H1 (cell line): ENCODE measurements at regions not wholly inside any gene's neighbourhood (a gene's known extent, or its start where the extent isn't known, plus 50 kb on each side); places are given as distances from the start of the nearest gene placed in this dataset.

Experiments
- CTCF ChIA-PET: fragments of 300-600 bp; sonication (Branson Sonifier 250); formaldehyde crosslinking; loops from one replicate; lab custom pipeline; 2021; ENCODE audit not compliant: partially characterized antibody; lab: Charles Lee
- POLR2A ChIA-PET: fragments of 300-600 bp; sonication (Branson Sonifier 250); formaldehyde crosslinking; loops from one replicate; lab custom pipeline; 2021; ENCODE audit warnings: inconsistent platforms; ENCODE audit not compliant: partially characterized antibody; lab: Charles Lee
- DNase-seq, 2 experiments: peaks; one replicate each; pipeline versions ENCODE4 v3.0.0 to v3.0.0-alpha.2; 2010 to 2022; ENCODE audit warnings: low spot score in 2 of 2, low read depth in 1 of 2, mixed read lengths in 1 of 2
- FAIRE-seq: peaks from 2 replicates; lab custom pipeline; 2011; peaks lifted over from hg19 to GRCh38; lab: Jason Lieb, UNC
- H2AFZ ChIP-seq: 2 replicates; pipeline ENCODE4 v1.8.1; 2012; ENCODE audit warnings: low read length, inconsistent platforms
- H2AK5ac ChIP-seq: 2 replicates; pipeline ENCODE4 v1.6.1; 2013; ENCODE audit warnings: low read depth, low read length
- H2BK120ac ChIP-seq: replicated peaks from 2 replicates; pipeline ENCODE3; 2013; ENCODE audit warnings: low read depth, low read length, inconsistent platforms
- H2BK12ac ChIP-seq: 2 replicates; pipeline ENCODE4 v1.6.1; 2013; ENCODE audit warnings: low read depth, low read length
- H2BK15ac ChIP-seq: 2 replicates; pipeline ENCODE4 v1.6.1; 2013; ENCODE audit warnings: low read length
- H2BK20ac ChIP-seq: 2 replicates; pipeline ENCODE4 v1.6.1; 2013; ENCODE audit warnings: low read length
- H2BK5ac ChIP-seq: 2 replicates; pipeline ENCODE4 v1.6.1; 2013; ENCODE audit warnings: low read depth, low read length
- H3K14ac ChIP-seq: 2 replicates; pipeline ENCODE4 v1.6.1; 2013; ENCODE audit warnings: inconsistent platforms; ENCODE audit not compliant: insufficient read length
- H3K18ac ChIP-seq: 2 replicates; pipeline ENCODE4 v1.6.1; 2013; ENCODE audit warnings: low read length; ENCODE audit errors: extremely low read depth
- H3K23ac ChIP-seq: 2 replicates; pipeline ENCODE4 v1.6.1; 2013; ENCODE audit warnings: inconsistent platforms; ENCODE audit not compliant: insufficient read length
- H3K23me2 ChIP-seq: 2 replicates; pipeline ENCODE4 v1.6.1; 2013; ENCODE audit warnings: low read depth, low read length
- H3K27ac ChIP-seq: 2 replicates; pipeline ENCODE4 v1.6.1; 2011; ENCODE audit warnings: low read depth, low read length, inconsistent platforms
- H3K27me3 ChIP-seq, 4 experiments: replicated peaks in 1 of 4; 1 replicate in 1 of 4; 2 replicates in 3 of 4; pipeline versions ENCODE4 v1.6.1 to v1.8.1; 2011 to 2013; ENCODE audit warnings: low read length in 3 of 4, mild to moderate bottlenecking in 3 of 4, inconsistent platforms in 2 of 4, mixed read lengths in 2 of 4, moderate library complexity in 1 of 4; ENCODE audit not compliant: control insufficient read depth in 3 of 4, insufficient read depth in 3 of 4; ENCODE audit errors: extremely low read depth in 1 of 4
- H3K36me3 ChIP-seq, 4 experiments: 2 replicates each; pipeline versions ENCODE4 v1.6.1 to v1.8.1; 2011 to 2013; ENCODE audit warnings: mild to moderate bottlenecking in 4 of 4, low read length in 3 of 4, moderate library complexity in 2 of 4, control low read depth in 1 of 4, inconsistent platforms in 1 of 4; ENCODE audit not compliant: insufficient read depth in 4 of 4, control insufficient read depth in 2 of 4
- H3K4ac ChIP-seq: replicated peaks from 2 replicates; pipeline ENCODE3; 2013; ENCODE audit warnings: low read length, low read depth, mixed read lengths, inconsistent platforms; ENCODE audit not compliant: insufficient read length
- H3K4me1 ChIP-seq, 4 experiments: replicated peaks in 1 of 4; 1 replicate in 1 of 4; 2 replicates in 3 of 4; pipeline versions ENCODE4 v1.6.1 to v1.8.1; 2011 to 2013; ENCODE audit warnings: low read length in 3 of 4, inconsistent platforms in 2 of 4, mixed read lengths in 1 of 4; ENCODE audit not compliant: insufficient read depth in 4 of 4, control insufficient read depth in 3 of 4
- H3K4me2 ChIP-seq, 2 experiments: 2 replicates each; pipeline versions ENCODE4 v1.6.1 to v1.8.1; 2011 to 2013; ENCODE audit warnings: low read depth in 2 of 2, low read length in 2 of 2, control low read depth in 1 of 2, inconsistent platforms in 1 of 2, mild to moderate bottlenecking in 1 of 2; ENCODE audit not compliant: insufficient read depth in 1 of 2
- H3K4me3 ChIP-seq, 4 experiments: fragments of 200-600, 300-600 bp in 1 of 4; sonication (generic), shearing (Covaris generic), sonication (Bioruptor Twin) in 1 of 4; 2 replicates each; pipeline versions ENCODE4 v1.5.1 to v1.8.1; 2011 to 2016; ENCODE audit warnings: low read length in 4 of 4, low read depth in 3 of 4, control low read depth in 2 of 4, inconsistent platforms in 2 of 4, mild to moderate bottlenecking in 2 of 4, mixed read lengths in 1 of 4, moderate library complexity in 1 of 4; ENCODE audit not compliant: insufficient read depth in 2 of 4; ENCODE audit errors: extremely low read depth in 1 of 4
- H3K56ac ChIP-seq: replicated peaks from 2 replicates; pipeline ENCODE3; 2013; ENCODE audit warnings: low read depth, mild to moderate bottlenecking, mixed read lengths, low read length, inconsistent platforms; ENCODE audit not compliant: insufficient read length
- H3K79me1 ChIP-seq: 2 replicates; pipeline ENCODE4 v1.6.1; 2013; ENCODE audit warnings: low read depth, low read length, control low read depth
- H3K79me2 ChIP-seq, 2 experiments: 2 replicates each; pipeline versions ENCODE4 v1.6.1 to v1.8.1; 2012 to 2013; ENCODE audit warnings: low read length in 2 of 2, mild to moderate bottlenecking in 2 of 2, inconsistent platforms in 1 of 2; ENCODE audit not compliant: insufficient read depth in 2 of 2, control insufficient read depth in 1 of 2
- H3K9ac ChIP-seq, 4 experiments: replicated peaks in 1 of 4; 1 replicate in 1 of 4; 2 replicates in 3 of 4; pipeline versions ENCODE4 v1.6.1 to v1.8.1; 2011 to 2013; ENCODE audit warnings: low read depth in 3 of 4, low read length in 3 of 4, control low read depth in 2 of 4, mild to moderate bottlenecking in 2 of 4, moderate library complexity in 2 of 4, inconsistent platforms in 1 of 4; ENCODE audit errors: extremely low read depth in 1 of 4
- H3K9me3 ChIP-seq, 2 experiments: 2 replicates each; pipeline versions ENCODE4 v1.6.1 to v1.8.1; 2012 to 2013; ENCODE audit warnings: mild to moderate bottlenecking in 2 of 2, moderate library complexity in 2 of 2, control low read depth in 1 of 2, inconsistent platforms in 1 of 2, low read depth in 1 of 2, low read length in 1 of 2, mixed read lengths in 1 of 2; ENCODE audit not compliant: insufficient read depth in 2 of 2
- H4K20me1 ChIP-seq, 2 experiments: replicated peaks in 1 of 2; 2 replicates each; pipeline versions ENCODE3 to v1.8.1; 2011 to 2013; ENCODE audit warnings: inconsistent platforms in 2 of 2, low read length in 2 of 2, mild to moderate bottlenecking in 1 of 2; ENCODE audit not compliant: insufficient read depth in 2 of 2, control insufficient read depth in 1 of 2
- H4K5ac ChIP-seq: 2 replicates; pipeline ENCODE4 v1.6.1; 2013; ENCODE audit warnings: low read length, low read depth, mixed read lengths, inconsistent platforms; ENCODE audit not compliant: insufficient read length
- H4K8ac ChIP-seq: 2 replicates; pipeline ENCODE4 v1.8.0; 2013; ENCODE audit warnings: mild to moderate bottlenecking, moderate library complexity, low read length, inconsistent platforms; ENCODE audit not compliant: insufficient read depth; ENCODE audit errors: extremely low read depth
- H4K91ac ChIP-seq: replicated peaks from 2 replicates; pipeline ENCODE3; 2013; ENCODE audit warnings: low read length, mixed read lengths, inconsistent platforms; ENCODE audit not compliant: insufficient read length
- ATF3 ChIP-seq: IDR thresholded peaks from 2 replicates; pipeline ENCODE4 v1.6.1; 2011; ENCODE audit warnings: low read depth, mild to moderate bottlenecking, low read length; ENCODE audit not compliant: insufficient read depth
- CEBPB ChIP-seq: IDR thresholded peaks from 2 replicates; pipeline ENCODE4 v1.6.1; 2012; ENCODE audit warnings: low read depth, low read length
- CHD2 ChIP-seq: IDR thresholded peaks from 2 replicates; pipeline ENCODE4 v1.6.1; 2012; ENCODE audit warnings: low read length, improper control_type of control experiment
- EGR1 ChIP-seq: IDR thresholded peaks from 2 replicates; pipeline ENCODE4 v1.6.1; 2011; ENCODE audit warnings: low read depth, low read length, borderline replicate concordance
- GABPA ChIP-seq: IDR thresholded peaks from 2 replicates; pipeline ENCODE4 v1.6.1; 2011; ENCODE audit warnings: mild to moderate bottlenecking, low read length, moderate library complexity, borderline replicate concordance; ENCODE audit not compliant: insufficient read depth
- JUND ChIP-seq: IDR thresholded peaks from 2 replicates; pipeline ENCODE4 v1.6.1; 2011; ENCODE audit warnings: mild to moderate bottlenecking, improper control_type of control experiment, low read length
- NRF1 ChIP-seq: IDR thresholded peaks from 2 replicates; pipeline ENCODE4 v1.6.1; 2011; ENCODE audit warnings: mild to moderate bottlenecking, low read depth, low read length, improper control_type of control experiment
- PHF8 ChIP-seq: fragments of 200-600 bp; sonication (generic); conservative IDR thresholded peaks from 2 replicates; pipeline ENCODE4 v1.7.1; 2012; ENCODE audit warnings: low read depth, mild to moderate bottlenecking, inconsistent platforms, low read length, moderate library complexity
- WGBS, 2 experiments: shearing (Covaris generic) in 1 of 2; methylation state at CpG; one replicate each; pipeline versions ENCODE4 v1.1.6 to v1.1.7; 2013 to 2015; ENCODE audit warnings: low lambda C conversion rate in 2 of 2, mixed read lengths in 2 of 2, inconsistent platforms in 1 of 2, low coverage in 1 of 2, missing lambda C conversion rate in 1 of 2; ENCODE audit not compliant: insufficient replicate concordance in 2 of 2, insufficient coverage in 1 of 2, insufficient read length in 1 of 2; ENCODE audit errors: extremely low coverage in 1 of 2, missing lambda C conversion rate in 1 of 2; 5-methylcytosine and 5-hydroxymethylcytosine counted together

- no peak for FAIRE-seq
- 96% methylated on average over 10 of the region's 10 CpGs; no CpG with 5 or more reads in 1 of the 2 experiments for WGBS, 2 experiments
- no peak overlapping the region for H4K8ac ChIP-seq
Observed at GRCh38 chr6:141139461-141139860, 993.3 kb upstream of the GJE1 start.

More at GRCh38 chr6:141139461-141139860, 993.3 kb upstream of the GJE1 start:
- Histone ChIP-seq H4K5ac (no peak overlapping the region), H2BK5ac (no peak overlapping the region), H3K27me3 (no peaks in the 10 kb centered on the region), H3K4me1 (no peaks in the 10 kb centered on the region), H3K27ac (no peak overlapping the region), H3K4me3 (no peak overlapping the region), H3K9ac (no peak overlapping the region), H3K9me3 (no peaks in the 10 kb centered on the region; a peak in 1 of 4 replicates), H3K79me1 (no peaks in the 10 kb centered on the region), H2BK15ac (no peak overlapping the region), H2BK20ac (no peak overlapping the region), H4K20me1 (no peaks in the 10 kb centered on the region), H3K79me2 (no peaks in the 10 kb centered on the region), H3K23ac (no peak overlapping the region), H3K23me2 (no peaks in the 10 kb centered on the region), H3K14ac (no peak overlapping the region), H3K36me3 (no peaks in the 10 kb centered on the region), H3K18ac (no peak overlapping the region), H3K4ac (no peak overlapping the region), H3K56ac (no peak overlapping the region), H3K4me2 (no peak overlapping the region), H2AFZ (no peak overlapping the region), H2BK12ac (no peak overlapping the region), H2AK5ac (no peak overlapping the region), H4K91ac (no peak overlapping the region), H2BK120ac (no peak overlapping the region)
- POLR2A ChIA-PET = no interaction called here
- TF ChIP-seq PHF8 = no peak
- TF ChIP-seq JUND = no peak
- no peak for TF ChIP-seq ATF3
- no peak for TF ChIP-seq EGR1
- TF ChIP-seq NRF1 = no peak
- no peak for TF ChIP-seq GABPA
- TF ChIP-seq CEBPB = no peak
- TF ChIP-seq CHD2 = no peak
- CTCF ChIA-PET = interaction anchor here (0.6 kb wide), 1 partner anchor 24 kb away, joined by 4 read pairs; no protein-coding TSS in a partner anchor
- no peak for DNase-seq
